ENCODE measurements at regions not wholly inside any gene's neighbourhood (a gene's known extent, or its start where the extent isn't known, plus 50 kb on each side); places are given as distances from the start of the nearest gene placed in this dataset.

- DNase-seq: no peak
Measured at GRCh38 chr5:40385544-40385943, 294.2 kb upstream of the PTGER4 start.

DNA sequence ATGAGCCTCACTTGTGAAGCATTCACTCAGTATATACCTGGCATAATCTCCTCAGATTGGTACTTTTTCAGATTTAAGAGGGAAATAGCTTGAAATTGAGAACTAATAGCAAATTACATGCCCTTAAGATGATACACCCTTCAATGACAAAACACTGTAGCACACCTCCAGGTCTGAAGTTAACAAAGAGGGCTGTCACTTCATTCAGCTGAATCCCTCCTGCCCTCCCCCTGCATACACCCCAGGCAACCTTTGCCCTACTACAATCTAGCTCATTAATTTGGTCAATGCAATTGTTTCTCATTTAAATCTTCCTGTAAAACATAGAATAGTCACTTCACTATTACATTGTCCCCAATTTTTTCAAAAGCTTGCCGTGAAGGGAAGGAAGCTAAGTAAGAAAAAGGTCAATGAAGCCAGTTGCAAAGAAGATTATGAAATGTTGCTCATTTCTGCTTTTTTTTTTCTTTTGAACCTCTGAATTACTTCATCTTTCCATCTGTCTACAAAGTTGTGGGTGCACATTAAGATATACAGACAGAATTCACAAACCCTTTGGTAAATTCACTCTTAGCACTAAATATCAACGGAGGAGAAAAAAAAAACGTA, 294.8 kb upstream of the PTGER4 start:
- no peak for DNase-seq

DNA sequence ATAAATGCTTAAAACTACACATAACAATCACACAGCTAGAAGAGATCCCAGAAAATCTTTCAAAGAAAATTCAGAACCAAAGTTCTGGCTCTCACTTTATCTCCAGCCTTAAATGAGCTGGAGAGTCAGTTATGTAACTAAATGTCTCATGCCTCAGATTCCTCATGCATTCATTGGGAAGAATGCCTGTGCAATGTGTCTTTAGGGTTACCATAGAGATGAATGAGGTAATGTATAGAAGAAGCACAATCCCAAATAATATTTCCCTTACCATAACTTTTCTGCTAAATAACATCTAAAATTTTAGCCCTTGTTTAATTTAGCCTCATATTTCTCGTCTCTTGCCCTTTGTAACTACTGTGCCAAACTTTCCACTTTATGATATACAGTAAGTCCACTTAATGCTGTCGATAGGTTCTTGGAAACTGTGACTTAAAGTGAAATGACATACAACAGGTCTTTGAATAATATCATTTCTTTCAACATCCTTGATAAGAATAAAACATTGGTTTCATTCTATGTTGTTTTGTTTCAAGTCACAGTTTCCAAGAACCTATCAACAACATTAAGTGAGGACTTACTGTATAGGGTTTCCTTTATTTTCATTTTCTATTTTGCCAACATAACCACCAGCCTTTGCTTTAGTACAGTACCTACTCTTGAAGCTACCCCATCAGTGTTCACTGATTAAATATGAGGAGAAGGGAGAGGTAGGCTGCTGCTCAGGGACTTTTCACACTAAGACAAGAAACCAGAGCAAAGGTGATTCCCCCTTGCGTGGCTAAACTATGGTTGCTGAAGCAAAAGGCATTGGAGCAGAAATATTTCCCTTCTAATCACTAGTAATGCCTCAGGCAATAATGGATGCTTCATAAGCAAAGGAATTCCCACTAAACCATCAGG, 295.7 kb upstream of the PTGER4 start:
- no peak for DNase-seq

DNA sequence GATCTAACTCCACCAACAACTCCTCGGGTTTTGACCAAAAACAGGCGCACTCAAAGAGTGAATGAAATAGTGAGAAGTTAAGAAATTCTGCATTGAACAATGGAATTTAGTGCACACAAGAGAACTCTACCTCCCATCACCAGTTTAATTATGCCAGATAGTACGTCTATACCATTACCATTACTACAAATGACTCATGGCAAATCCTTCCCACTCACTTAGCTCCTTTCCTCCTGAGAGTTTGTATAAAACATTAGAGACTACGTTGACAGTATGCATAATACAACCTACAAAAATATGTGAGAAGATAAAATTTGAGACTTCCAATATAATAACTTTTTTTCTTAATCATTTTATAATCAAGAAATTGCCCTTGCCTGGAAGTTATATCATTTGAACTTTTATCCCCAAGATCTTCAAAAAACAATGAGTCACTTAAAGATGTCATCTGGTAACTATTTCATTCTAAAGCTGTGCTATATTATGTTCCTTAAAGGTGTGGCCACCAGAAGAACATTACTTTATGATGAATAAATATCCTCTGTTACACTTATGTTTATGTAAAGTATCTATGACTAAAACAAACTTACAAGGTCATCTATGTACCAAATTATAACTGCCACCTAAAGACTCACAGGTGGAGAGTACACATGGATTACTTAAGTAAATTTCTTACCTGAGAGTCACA, 297.9 kb upstream of the PTGER4 start:
- no peak for DNase-seq

DNA sequence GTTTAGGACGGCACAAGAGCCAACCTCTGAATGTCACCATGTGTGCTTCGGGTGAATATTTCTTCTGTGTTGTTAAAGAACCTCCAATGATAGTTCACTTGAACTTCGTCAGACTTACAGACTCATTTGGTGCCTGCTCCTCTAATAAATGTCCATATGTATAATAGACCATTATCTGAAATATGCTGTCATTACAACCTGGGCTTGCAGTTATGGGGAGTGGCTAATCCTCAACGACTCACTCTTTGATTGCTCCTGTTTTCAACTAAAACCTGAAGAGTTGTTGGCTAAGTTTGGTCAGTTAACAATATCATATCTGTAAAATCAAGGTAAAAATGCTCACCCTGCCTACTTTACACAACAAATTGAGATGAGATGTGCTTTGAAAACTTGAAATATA, 298.7 kb upstream of the PTGER4 start:
- DNase-seq: no peak

DNA sequence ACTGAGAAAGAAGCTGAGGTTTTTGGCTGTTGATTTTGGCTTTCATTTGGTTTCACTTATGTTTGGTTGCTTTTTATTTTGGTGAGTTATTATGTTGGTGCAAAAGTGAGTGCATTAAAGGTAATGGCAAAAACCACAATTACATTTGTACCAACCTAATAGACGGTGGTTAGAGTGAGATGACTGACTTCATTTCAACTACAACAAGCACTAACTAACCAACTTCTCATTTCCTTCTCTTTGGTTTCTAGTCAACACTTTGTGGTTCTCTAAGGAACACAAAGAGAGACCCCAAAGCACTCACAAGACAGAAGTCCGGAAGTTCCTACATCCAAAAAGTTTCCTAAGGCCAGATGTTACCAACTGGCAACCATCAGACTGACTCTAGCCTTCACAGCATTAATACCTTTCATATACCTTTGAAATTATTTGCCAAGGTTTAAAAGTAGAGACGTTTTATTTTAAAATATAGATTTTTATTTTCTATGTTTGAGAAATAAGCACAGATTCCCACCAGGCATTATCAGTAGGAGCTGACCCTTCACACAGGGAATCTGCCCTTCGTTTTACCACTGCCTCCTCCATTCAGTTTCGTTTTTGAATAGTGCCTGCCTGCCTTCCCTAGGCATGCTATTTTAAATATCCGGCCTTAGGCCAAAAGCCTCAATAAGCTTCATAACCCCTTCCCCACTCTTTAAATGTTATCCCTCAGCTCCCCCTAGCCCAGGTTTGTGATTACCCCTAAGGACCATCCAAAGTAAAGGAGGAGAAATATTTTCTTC, 301.1 kb upstream of the PTGER4 start:
- DNase-seq: no peak

DNA sequence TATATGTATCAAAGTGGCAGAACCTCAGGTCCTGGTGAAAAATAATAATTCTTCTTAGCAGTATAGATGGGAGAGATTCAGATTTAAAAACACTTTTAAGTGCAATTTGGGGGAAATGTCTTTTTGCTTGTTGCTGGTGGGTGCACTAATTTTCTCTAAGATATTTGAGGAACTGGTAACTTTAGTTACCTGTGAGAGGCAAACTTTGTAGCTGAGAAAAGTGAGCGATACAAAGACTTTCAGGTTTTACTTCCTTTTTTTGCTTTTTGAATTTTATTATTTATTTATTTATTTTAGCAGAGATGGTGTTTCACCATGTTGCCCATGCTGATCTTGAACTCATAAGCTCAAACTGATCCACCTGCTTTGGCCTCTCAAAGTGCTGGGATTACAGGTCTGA, 303.1 kb upstream of the PTGER4 start:
- no peak for DNase-seq

- no peak for DNase-seq
Measured at GRCh38 chr5:40374853-40375252, 304.9 kb upstream of the PTGER4 start.

- no peak for DNase-seq
Measured at GRCh38 chr5:40368200-40368599, 311.5 kb upstream of the PTGER4 start.

- DNase-seq: no peak
Measured at GRCh38 chr5:40367255-40367654, 312.5 kb upstream of the PTGER4 start.

- DNase-seq: no peak
Measured at GRCh38 chr5:40365342-40366330, 314.1 kb upstream of the PTGER4 start.

GRCh38 chr5:40364441-40364840, 315.3 kb upstream of the PTGER4 start:
- DNase-seq: no peak

GRCh38 chr5:40361378-40361777, 318.3 kb upstream of the PTGER4 start:
- DNase-seq: no peak

GRCh38 chr5:40360685-40361084, 319.0 kb upstream of the PTGER4 start:
- no peak for DNase-seq

DNA sequence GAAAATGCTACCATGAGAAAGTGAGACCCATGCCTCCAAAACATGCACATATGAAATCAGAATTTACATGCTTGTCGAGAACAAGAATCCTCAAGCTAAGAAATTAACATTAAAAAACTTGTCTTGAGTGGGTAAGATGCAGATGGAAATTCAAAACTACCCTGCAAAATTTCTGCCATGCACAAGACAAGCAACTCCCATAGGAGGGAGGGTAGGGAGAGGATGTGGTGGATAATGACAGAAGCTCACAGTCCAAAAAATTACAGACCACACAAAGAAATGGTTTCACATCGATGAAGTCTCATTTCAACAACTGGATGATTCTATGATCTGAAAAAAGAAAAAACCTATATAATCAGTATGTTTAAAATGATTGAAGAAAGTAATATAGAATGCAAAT, 319.9 kb upstream of the PTGER4 start:
- no peak for DNase-seq

- DNase-seq: no peak
Measured at GRCh38 chr5:40359093-40359492, 320.6 kb upstream of the PTGER4 start.

DNA sequence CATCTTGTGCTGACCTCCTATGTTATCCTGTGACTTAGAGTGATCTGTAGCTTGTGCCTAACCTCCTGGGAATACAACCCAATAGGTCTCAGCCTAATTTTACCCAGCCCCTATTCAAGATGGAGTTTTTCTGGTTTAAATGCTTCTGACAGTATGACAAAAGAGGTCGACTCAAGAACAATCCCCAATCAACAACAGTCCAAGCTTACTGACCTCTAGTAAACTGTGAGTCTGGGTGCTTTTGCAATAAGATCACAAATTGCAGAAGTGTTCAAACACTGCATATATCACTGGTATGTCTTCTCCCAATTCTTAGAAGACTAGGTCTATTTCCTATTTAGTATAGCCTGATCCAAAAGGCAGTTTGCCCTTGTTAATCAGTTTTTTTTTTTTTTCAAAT, 323.5 kb upstream of the PTGER4 start:
- DNase-seq: no peak

DNA sequence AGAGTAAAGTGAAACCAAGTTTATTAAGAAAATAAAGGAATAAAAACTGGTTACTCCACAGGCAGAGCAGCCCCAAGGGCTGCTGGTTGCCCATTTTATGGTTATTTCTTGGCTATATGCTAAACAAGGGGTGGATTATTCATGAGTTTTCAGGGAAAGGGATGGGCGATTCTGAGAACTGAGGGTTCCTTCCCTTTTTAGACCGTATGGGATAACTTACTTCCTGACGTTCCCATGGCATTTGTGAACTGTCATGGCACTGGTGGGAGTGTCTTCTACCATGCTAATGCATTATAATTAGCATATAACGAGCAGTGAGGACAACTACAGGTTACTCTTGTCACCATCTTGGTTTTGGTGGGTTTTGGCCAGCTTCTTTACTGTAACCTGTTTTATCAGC, 323.9 kb upstream of the PTGER4 start:
- DNase-seq: no peak

- DNase-seq: no peak
Measured at GRCh38 chr5:40355181-40355580, 324.5 kb upstream of the PTGER4 start.

- no peak for DNase-seq
Measured at GRCh38 chr5:40354171-40354570, 325.5 kb upstream of the PTGER4 start.

- DNase-seq: no peak
Measured at GRCh38 chr5:40353442-40353841, 326.3 kb upstream of the PTGER4 start.
